ENCODE measurements at regions not wholly inside any gene's neighbourhood (a gene's known extent, or its start where the extent isn't known, plus 50 kb on each side); places are given as distances from the start of the nearest gene placed in this dataset.

DNA sequence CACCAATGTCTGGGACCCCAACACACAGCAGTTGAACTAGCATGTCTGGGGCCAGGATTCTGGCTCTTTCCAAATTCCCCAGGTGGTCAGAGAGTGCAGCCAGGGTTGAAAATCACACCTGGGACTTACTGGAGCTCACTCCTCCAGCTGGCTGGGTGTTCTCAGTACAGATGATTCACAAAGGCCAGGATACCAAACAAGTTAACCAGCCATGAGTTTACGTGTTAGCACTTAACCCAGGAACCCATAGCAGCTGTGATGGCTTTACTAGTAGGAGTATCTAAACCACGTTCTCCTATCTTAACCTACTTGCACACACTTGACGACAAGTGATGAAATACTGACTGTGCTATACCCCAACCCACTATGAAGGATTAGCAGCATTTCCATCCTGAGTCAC, 222.8 kb downstream of the FBXO15 start:
- Mint-ChIP-seq H3K4me3 (ENCODE audit: unreplicated experiment) (no peak overlapping the region), H3K4me1 (ENCODE audit: low read depth) (no peaks in the 10 kb centered on the region), H3K27ac (ENCODE audit: unreplicated experiment) (no peak overlapping the region), H3K36me3 (ENCODE audit: low read depth) (no peaks in the 10 kb centered on the region), H3K9me3 (ENCODE audit: low read depth) (no peaks in the 10 kb centered on the region), H3K27me3 (ENCODE audit: low read depth) (peaks cover 4% of the 10 kb centered on the region)
- TF ChIP-seq, protein P1, sequence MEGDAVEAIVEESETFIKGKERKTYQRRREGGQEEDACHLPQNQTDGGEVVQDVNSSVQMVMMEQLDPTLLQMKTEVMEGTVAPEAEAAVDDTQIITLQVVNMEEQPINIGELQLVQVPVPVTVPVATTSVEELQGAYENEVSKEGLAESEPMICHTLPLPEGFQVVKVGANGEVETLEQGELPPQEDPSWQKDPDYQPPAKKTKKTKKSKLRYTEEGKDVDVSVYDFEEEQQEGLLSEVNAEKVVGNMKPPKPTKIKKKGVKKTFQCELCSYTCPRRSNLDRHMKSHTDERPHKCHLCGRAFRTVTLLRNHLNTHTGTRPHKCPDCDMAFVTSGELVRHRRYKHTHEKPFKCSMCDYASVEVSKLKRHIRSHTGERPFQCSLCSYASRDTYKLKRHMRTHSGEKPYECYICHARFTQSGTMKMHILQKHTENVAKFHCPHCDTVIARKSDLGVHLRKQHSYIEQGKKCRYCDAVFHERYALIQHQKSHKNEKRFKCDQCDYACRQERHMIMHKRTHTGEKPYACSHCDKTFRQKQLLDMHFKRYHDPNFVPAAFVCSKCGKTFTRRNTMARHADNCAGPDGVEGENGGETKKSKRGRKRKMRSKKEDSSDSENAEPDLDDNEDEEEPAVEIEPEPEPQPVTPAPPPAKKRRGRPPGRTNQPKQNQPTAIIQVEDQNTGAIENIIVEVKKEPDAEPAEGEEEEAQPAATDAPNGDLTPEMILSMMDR (IDR thresholded peaks at IDR 0.05), result no peak
- DNase-seq (ENCODE audit: low spot score), result no peak

DNA sequence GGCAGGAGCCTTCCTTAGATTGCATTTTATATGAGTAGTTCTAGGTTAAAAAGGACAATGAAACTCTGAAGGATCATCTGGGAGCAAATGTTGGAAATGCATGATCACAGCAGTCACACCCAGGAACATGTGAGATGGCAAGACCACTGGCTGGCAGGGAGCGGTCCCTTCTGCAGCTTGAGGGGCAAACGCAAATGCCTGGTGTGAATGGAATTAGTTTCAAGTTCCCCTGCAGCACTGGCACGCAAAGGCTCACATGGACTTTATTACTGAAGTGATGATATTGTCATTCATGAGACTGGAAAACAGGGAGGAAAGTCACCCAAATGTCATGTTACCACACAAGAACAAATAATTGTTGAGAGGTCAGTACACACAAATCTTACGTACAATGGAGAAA, 223.3 kb downstream of the FBXO15 start:
- H3K27ac Mint-ChIP-seq (ENCODE audit: unreplicated experiment), result no peak overlapping the region
- no peaks in the 10 kb centered on the region for H3K36me3 Mint-ChIP-seq (ENCODE audit: low read depth)
- peaks cover 4% of the 10 kb centered on the region for H3K27me3 Mint-ChIP-seq (ENCODE audit: low read depth)
- no peaks in the 10 kb centered on the region for H3K4me1 Mint-ChIP-seq (ENCODE audit: low read depth)
- H3K4me3 Mint-ChIP-seq (ENCODE audit: unreplicated experiment), result no peak overlapping the region
- H3K9me3 Mint-ChIP-seq (ENCODE audit: low read depth), result no peaks in the 10 kb centered on the region
- no peak for DNase-seq (ENCODE audit: low spot score)
- TF ChIP-seq, protein P1 (IDR thresholded peaks at IDR 0.05), result no peak

DNA sequence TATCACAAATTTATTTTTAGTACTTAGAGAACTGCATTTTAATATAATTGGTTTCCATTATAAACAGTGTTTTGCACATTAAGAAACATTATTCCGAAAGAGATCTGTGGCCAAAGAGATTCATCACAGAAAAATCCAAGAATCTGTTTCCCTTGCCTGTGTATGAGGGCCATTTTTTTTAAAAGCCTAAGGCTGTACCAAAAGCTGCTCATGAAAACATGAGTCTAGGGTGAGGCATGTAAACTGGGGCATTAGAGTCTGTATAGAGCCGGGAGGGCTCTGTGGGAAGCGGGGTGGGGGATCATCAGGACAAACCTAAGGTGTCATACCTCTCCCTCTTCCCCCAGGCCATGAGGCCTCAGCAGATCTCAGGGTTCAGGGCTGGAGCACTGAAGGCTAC, 223.8 kb downstream of the FBXO15 start:
- Mint-ChIP-seq H3K36me3 (ENCODE audit: low read depth) (no peaks in the 10 kb centered on the region), H3K9me3 (ENCODE audit: low read depth) (no peaks in the 10 kb centered on the region), H3K4me3 (ENCODE audit: unreplicated experiment) (no peak overlapping the region), H3K4me1 (ENCODE audit: low read depth) (no peaks in the 10 kb centered on the region), H3K27ac (ENCODE audit: unreplicated experiment) (no peak overlapping the region), H3K27me3 (ENCODE audit: low read depth) (peaks cover 4% of the 10 kb centered on the region)
- TF ChIP-seq, protein P1 (IDR thresholded peaks at IDR 0.05), result no peak
- DNase-seq (ENCODE audit: low spot score), result no peak

DNA sequence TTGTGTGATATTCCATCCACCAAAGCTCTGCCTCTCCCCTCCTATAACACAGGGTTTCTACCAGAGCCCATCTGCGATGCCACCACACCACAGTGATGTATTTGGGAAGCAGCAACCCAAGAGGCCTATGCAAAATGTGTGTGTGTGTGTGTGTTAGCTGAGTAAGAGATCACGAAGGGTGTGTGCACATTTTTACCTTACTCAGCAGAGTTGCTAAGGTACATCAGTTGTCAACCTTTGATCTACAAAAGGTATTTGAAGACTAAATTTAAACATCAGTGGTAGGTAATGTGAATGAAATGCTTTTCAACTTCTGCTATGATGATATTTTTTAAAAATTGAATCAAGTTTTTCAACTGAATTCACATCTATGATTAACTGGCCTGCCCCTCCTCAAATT, 227.6 kb downstream of the FBXO15 start:
- H3K27ac Mint-ChIP-seq (ENCODE audit: unreplicated experiment), result no peak overlapping the region
- H3K27me3 Mint-ChIP-seq (ENCODE audit: low read depth), result peaks cover 8% of the 10 kb centered on the region

DNA sequence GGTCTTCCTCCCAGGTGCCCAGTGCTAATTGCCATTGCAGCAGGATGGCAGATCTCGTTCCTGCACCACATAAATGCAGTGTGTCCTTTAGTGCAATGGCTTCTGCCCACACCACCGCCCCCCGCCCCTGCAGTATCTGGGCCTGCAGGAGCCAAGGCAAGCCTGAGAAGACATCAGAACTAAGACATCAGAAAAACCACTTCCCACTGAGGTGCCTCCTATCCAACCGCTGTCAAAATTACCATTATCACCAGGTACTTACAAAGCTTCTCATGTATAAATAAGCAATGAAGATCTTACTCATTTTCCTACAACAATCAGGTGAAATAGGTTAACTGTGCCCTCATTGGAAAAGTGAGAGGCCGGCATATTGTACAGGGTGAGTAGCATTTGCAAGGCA, 228.8 kb downstream of the FBXO15 start:
- Mint-ChIP-seq H3K27me3 (ENCODE audit: low read depth) (peaks cover 4% of the 10 kb centered on the region), H3K9me3 (ENCODE audit: low read depth) (no peaks in the 10 kb centered on the region), H3K4me3 (ENCODE audit: unreplicated experiment) (no peak overlapping the region), H3K36me3 (ENCODE audit: low read depth) (no peaks in the 10 kb centered on the region), H3K4me1 (ENCODE audit: low read depth) (no peaks in the 10 kb centered on the region), H3K27ac (ENCODE audit: unreplicated experiment) (no peak overlapping the region)
- TF ChIP-seq, protein P1 (IDR thresholded peaks at IDR 0.05), result no peak
- DNase-seq (ENCODE audit: low spot score), result no peak

More for the DNA sequence above, 227.6 kb downstream of the FBXO15 start:
- TF ChIP-seq, protein P1 (IDR thresholded peaks at IDR 0.05), result no peak
- Mint-ChIP-seq H3K36me3 (ENCODE audit: low read depth) (no peaks in the 10 kb centered on the region), H3K9me3 (ENCODE audit: low read depth) (no peaks in the 10 kb centered on the region), H3K4me1 (ENCODE audit: low read depth) (no peaks in the 10 kb centered on the region), H3K4me3 (ENCODE audit: unreplicated experiment) (no peak overlapping the region)
- DNase-seq (ENCODE audit: low spot score), result no peak
